ENCODE measurements at regions not wholly inside any gene's neighbourhood (a gene's known extent, or its start where the extent isn't known, plus 50 kb on each side); places are given as distances from the start of the nearest gene placed in this dataset.

DNA sequence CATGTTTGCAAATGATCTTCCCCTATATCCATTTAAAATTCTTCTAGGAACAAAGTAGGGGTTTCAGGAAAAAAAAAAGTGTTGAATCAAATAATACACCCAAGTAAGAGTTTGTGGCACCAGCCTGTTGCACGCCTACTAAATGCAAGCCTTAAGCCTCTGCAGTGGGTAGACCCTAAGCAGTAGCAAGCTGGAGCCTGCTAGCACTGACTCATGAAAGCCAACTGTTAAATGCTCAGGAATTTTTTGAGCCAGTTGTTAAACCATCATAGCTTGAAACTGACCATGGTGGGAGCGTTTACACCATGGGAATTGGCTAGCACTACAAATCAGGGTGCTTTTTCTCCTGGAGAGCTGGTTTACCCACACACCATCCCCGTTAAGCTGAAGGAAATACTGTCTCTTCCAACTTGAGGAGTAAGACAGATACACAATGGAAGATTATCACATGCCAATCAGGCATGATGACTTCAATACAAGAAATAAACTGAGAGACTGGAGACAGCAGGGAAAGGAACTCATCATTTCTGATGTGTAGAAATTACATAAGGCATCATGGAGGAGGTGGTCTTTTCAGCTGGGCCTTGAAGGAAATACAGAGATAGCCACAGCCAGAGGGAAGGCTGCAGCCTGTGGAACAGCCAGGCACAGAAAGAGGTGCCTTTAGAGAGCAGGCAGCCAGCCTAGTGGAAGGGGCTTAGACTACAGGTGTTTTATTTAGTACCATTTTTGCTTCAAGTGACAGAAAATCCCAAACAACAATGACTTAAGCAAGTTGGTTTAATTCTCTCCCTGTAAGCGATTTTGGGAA lies 110.8 kb downstream of the SNX5 start:
- TF ChIP-seq CTCF (IDR thresholded peaks at IDR 0.05; ENCODE audit: insufficient read depth, low read length) = no peak
- no peak overlapping the region for H3K4me3 ChIP-seq (ENCODE audit: low read depth, low read length)
- DNase-seq (ENCODE audit: low read depth) = no peak

DNA sequence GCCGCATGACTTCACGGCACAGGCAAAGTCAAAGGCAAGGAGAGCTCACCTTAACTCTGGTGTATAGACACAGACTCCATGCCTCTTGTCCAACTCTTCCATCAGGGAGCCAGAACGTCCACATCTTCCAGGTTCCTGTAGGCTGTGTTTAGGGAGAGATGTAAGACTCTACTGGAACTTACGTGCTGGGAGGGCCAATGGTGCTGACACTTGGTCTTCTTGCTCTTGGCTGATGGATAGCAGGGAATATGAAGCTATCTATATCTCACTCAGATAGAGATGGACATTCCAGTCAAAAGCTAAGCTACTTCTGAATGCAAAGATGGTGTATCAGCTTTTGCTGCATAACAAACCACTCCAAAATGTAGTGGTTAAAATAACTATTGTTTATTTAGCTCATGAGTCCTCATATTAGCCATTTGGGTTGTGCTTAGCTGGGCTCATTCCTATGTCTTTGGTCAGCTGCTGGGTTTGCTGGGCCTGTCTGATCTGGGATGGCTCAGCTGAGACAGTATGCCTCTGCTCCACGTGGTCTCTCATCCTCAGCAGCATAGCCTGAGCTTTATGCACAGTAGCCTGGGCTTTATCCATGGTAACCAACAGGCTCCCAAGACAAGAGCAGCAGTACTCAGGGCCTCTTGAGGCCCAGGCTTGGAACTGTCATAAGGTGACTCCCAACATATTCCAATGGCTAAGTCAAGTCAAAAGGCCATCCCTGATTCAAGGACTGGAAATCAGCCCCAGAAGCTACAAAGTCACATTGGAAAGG lies 111.6 kb downstream of the SNX5 start:
- DNase-seq (ENCODE audit: low read depth) = no peak
- no peak for TF ChIP-seq CTCF (IDR thresholded peaks at IDR 0.05; ENCODE audit: insufficient read depth, low read length)
- H3K4me3 ChIP-seq (ENCODE audit: low read depth, low read length) = no peak overlapping the region

DNA sequence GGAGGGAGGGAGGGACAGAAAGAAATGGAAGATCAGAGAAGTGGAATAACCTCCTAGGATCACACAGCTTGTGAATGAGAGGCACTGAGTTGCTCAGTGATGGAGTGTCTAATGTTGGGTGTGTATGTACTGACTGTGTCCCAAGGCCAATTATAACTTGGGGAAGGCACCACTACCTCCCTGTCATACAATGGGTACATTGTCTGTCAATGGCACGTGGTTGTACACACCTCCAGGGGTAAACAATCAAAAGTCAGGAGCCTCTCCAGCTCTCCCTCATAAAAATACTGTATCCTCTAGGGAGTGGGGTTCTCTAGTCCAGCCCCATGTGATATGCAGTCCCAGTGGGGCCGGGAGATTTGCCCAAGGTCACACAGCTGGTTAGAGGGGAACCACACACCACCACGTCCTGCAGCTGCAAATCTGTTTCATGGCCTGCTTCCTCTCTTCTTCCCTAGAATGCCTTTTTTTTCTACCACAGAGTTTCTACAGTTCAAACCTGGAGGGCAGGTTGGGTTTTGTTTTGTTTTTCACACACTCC lies 112.5 kb downstream of the SNX5 start:
- TF ChIP-seq CTCF (IDR thresholded peaks at IDR 0.05; ENCODE audit: insufficient read depth, low read length) = no peak
- no peak overlapping the region for H3K4me3 ChIP-seq (ENCODE audit: low read depth, low read length)
- DNase-seq (ENCODE audit: low read depth) = no peak

- no peak overlapping the region for H3K4me3 ChIP-seq (ENCODE audit: low read depth, low read length)
- peak; percentile 51 for DNase-seq (ENCODE audit: low read depth)
- no peak for TF ChIP-seq CTCF (IDR thresholded peaks at IDR 0.05; ENCODE audit: insufficient read depth, low read length)
These were observed 114.2 kb downstream of the SNX5 start for GRCh38 chr20:17854307-17854903.

GRCh38 chr20:17852323-17852722 lies 116.3 kb downstream of the SNX5 start:
- no peak for DNase-seq (ENCODE audit: low read depth)
- no peak for TF ChIP-seq CTCF (IDR thresholded peaks at IDR 0.05; ENCODE audit: insufficient read depth, low read length)
- H3K4me3 ChIP-seq (ENCODE audit: low read depth, low read length) = no peak overlapping the region

DNA sequence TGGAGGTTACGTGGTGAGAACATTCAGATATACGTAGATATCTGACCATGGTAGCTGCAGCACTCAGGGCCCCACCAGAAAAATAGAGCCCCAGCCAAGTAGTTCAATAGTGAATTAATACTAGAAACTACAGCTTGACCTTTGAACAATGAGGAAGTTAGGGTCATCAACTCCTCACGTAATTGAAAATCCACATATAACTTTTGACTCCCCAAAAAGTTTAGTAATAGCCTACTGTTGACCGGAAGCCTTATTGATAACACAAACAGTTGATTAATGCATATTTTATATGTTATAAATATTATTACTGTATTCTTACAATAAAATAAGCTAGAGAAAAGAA lies 117.9 kb downstream of the SNX5 start:
- TF ChIP-seq CTCF (IDR thresholded peaks at IDR 0.05; ENCODE audit: insufficient read depth, low read length) = no peak
- DNase-seq (ENCODE audit: low read depth) = no peak
- no peak overlapping the region for H3K4me3 ChIP-seq (ENCODE audit: low read depth, low read length)
